HAP-1 (cell line): ENCODE measurements at regions not wholly inside any gene's neighbourhood (a gene's known extent, or its start where the extent isn't known, plus 50 kb on each side); places are given as distances from the start of the nearest gene placed in this dataset.

Experiments
- DNase-seq, 2 experiments: peaks; one replicate each; pipeline ENCODE4 v3.0.0-alpha.2; 2016 to 2020; ENCODE audit warnings: low spot score in 2 of 2
- H3K27me3 ChIP-seq: fragments of 250-450 bp; sonication (Bioruptor Pico); 2 replicates; pipeline ENCODE4 v1.5.1; 2020; ENCODE audit warnings: low read depth, mild to moderate bottlenecking, moderate library complexity
- H3K36me3 ChIP-seq: fragments of 250-450 bp; sonication (Bioruptor Pico); replicated peaks from 2 replicates; pipeline ENCODE4 v1.5.1; 2020; ENCODE audit warnings: mild to moderate bottlenecking
- H3K4me1 ChIP-seq: fragments of 250-450 bp; sonication (Bioruptor Pico); 2 replicates; pipeline ENCODE4 v1.5.1; 2020; ENCODE audit warnings: mild to moderate bottlenecking
- H3K4me3 ChIP-seq: fragments of 250-450 bp; sonication (Bioruptor Pico); 2 replicates; pipeline ENCODE4 v1.5.1; 2020; ENCODE audit warnings: mild to moderate bottlenecking, moderate library complexity
- H3K9me3 ChIP-seq: fragments of 250-450 bp; sonication (Bioruptor Pico); 2 replicates; pipeline ENCODE4 v1.5.1; 2020; ENCODE audit warnings: mild to moderate bottlenecking, moderate library complexity
- in situ Hi-C: fragments of 300-500 bp; cut with MboI; formaldehyde crosslinking; loops from 3 replicates; pipeline ENCODE4 v1.14.3; 2020; ENCODE audit warnings: low sequenced_read_pairs, inconsistent platforms, mixed read lengths

GRCh38 chr5:8060235-8060952 is 191.4 kb downstream of the MTRR start:
- in situ Hi-C loops, result no loop called here
- no peak for DNase-seq
- Histone ChIP-seq H3K36me3 (no peaks in the 10 kb centered on the region), H3K9me3 (no peaks in the 10 kb centered on the region), H3K4me1 (no peaks in the 10 kb centered on the region), H3K4me3 (no peak overlapping the region), H3K27me3 (no peaks in the 10 kb centered on the region)

- Histone ChIP-seq H3K27me3 (no peaks in the 10 kb centered on the region), H3K4me3 (no peak overlapping the region), H3K4me1 (no peaks in the 10 kb centered on the region), H3K9me3 (no peaks in the 10 kb centered on the region), H3K36me3 (no peaks in the 10 kb centered on the region)
- in situ Hi-C loops, result no loop called here
- DNase-seq, result no peak
Measured at GRCh38 chr5:8060953-8061429, 192.0 kb downstream of the MTRR start.

GRCh38 chr5:8062521-8062920 is 193.6 kb downstream of the MTRR start:
- Histone ChIP-seq H3K4me3 (no peak overlapping the region), H3K36me3 (no peaks in the 10 kb centered on the region), H3K27me3 (no peaks in the 10 kb centered on the region), H3K9me3 (no peaks in the 10 kb centered on the region), H3K4me1 (no peaks in the 10 kb centered on the region)
- no peak for DNase-seq
- in situ Hi-C loops, result no loop called here

GRCh38 chr5:8068078-8068477 is 199.1 kb downstream of the MTRR start:
- Histone ChIP-seq H3K36me3 (no peaks in the 10 kb centered on the region), H3K27me3 (no peaks in the 10 kb centered on the region), H3K9me3 (no peaks in the 10 kb centered on the region), H3K4me3 (no peak overlapping the region), H3K4me1 (no peaks in the 10 kb centered on the region)
- no peak for DNase-seq
- in situ Hi-C loops, result no loop called here

- Histone ChIP-seq H3K9me3 (no peaks in the 10 kb centered on the region), H3K27me3 (no peaks in the 10 kb centered on the region), H3K4me3 (no peak overlapping the region), H3K36me3 (no peaks in the 10 kb centered on the region), H3K4me1 (no peaks in the 10 kb centered on the region)
- no peak for DNase-seq
- in situ Hi-C loops, result no loop called here
Measured at GRCh38 chr5:8070138-8070537, 201.2 kb downstream of the MTRR start.

- in situ Hi-C loops, result no loop called here
Measured at GRCh38 chr5:8079056-8079455, 210.1 kb downstream of the MTRR start.

GRCh38 chr5:8081179-8081578 is 212.2 kb downstream of the MTRR start:
- Histone ChIP-seq H3K36me3 (no peaks in the 10 kb centered on the region), H3K4me1 (no peaks in the 10 kb centered on the region), H3K9me3 (no peaks in the 10 kb centered on the region), H3K27me3 (no peaks in the 10 kb centered on the region), H3K4me3 (no peak overlapping the region)
- no peak for DNase-seq
- in situ Hi-C loops, result no loop called here

More at GRCh38 chr5:8079056-8079455, 210.1 kb downstream of the MTRR start:
- Histone ChIP-seq H3K27me3 (no peaks in the 10 kb centered on the region), H3K4me1 (no peaks in the 10 kb centered on the region), H3K36me3 (no peaks in the 10 kb centered on the region), H3K4me3 (no peak overlapping the region), H3K9me3 (no peaks in the 10 kb centered on the region)
- DNase-seq, result no peak

GRCh38 chr5:8093669-8094068 is 224.7 kb downstream of the MTRR start:
- DNase-seq, result no peak
- in situ Hi-C loops, result no loop called here
- Histone ChIP-seq H3K27me3 (no peaks in the 10 kb centered on the region), H3K4me1 (no peaks in the 10 kb centered on the region), H3K4me3 (no peak overlapping the region), H3K36me3 (no peaks in the 10 kb centered on the region), H3K9me3 (no peaks in the 10 kb centered on the region)

GRCh38 chr5:8094304-8094703 is 225.4 kb downstream of the MTRR start:
- no peaks in the 10 kb centered on the region for H3K27me3 ChIP-seq
- DNase-seq, result no peak
- H3K9me3 ChIP-seq, result no peaks in the 10 kb centered on the region
- in situ Hi-C loops, result no loop called here
- no peak overlapping the region for H3K4me3 ChIP-seq
- no peaks in the 10 kb centered on the region for H3K4me1 ChIP-seq
- H3K36me3 ChIP-seq, result no peaks in the 10 kb centered on the region

- H3K4me1 ChIP-seq, result no peaks in the 10 kb centered on the region
- H3K27me3 ChIP-seq, result no peaks in the 10 kb centered on the region
- H3K36me3 ChIP-seq, result no peaks in the 10 kb centered on the region
- in situ Hi-C loops, result no loop called here
- no peak overlapping the region for H3K4me3 ChIP-seq
- H3K9me3 ChIP-seq, result no peaks in the 10 kb centered on the region
- no peak for DNase-seq
Measured at GRCh38 chr5:8097146-8097545, 228.2 kb downstream of the MTRR start.

GRCh38 chr5:8098081-8098480 is 229.1 kb downstream of the MTRR start:
- Histone ChIP-seq H3K36me3 (no peaks in the 10 kb centered on the region), H3K9me3 (no peaks in the 10 kb centered on the region), H3K4me1 (no peaks in the 10 kb centered on the region), H3K27me3 (no peaks in the 10 kb centered on the region), H3K4me3 (no peak overlapping the region)
- in situ Hi-C loops, result no loop called here
- no peak for DNase-seq

- in situ Hi-C loops, result no loop called here
- H3K4me1 ChIP-seq, result no peaks in the 10 kb centered on the region
- no peak for DNase-seq
- no peaks in the 10 kb centered on the region for H3K27me3 ChIP-seq
- no peaks in the 10 kb centered on the region for H3K36me3 ChIP-seq
- H3K9me3 ChIP-seq, result no peaks in the 10 kb centered on the region
- H3K4me3 ChIP-seq, result no peak overlapping the region
Measured at GRCh38 chr5:8102714-8103113, 233.8 kb downstream of the MTRR start.

- no peak for DNase-seq
- in situ Hi-C loops, result no loop called here
- no peak overlapping the region for H3K4me3 ChIP-seq
Measured at GRCh38 chr5:8114597-8115266, 245.8 kb downstream of the MTRR start.

GRCh38 chr5:8123559-8123958 is 254.6 kb downstream of the MTRR start:
- DNase-seq, result no peak
- in situ Hi-C loops, result no loop called here
- H3K36me3 ChIP-seq, result no peaks in the 10 kb centered on the region
- H3K9me3 ChIP-seq, result no peaks in the 10 kb centered on the region
- H3K4me1 ChIP-seq, result no peaks in the 10 kb centered on the region
- H3K4me3 ChIP-seq, result no peak overlapping the region
- no peaks in the 10 kb centered on the region for H3K27me3 ChIP-seq

More at GRCh38 chr5:8114597-8115266, 245.8 kb downstream of the MTRR start:
- Histone ChIP-seq H3K4me1 (no peaks in the 10 kb centered on the region), H3K9me3 (no peaks in the 10 kb centered on the region), H3K27me3 (no peaks in the 10 kb centered on the region), H3K36me3 (no peaks in the 10 kb centered on the region)
